ENCODE measurements at regions not wholly inside any gene's neighbourhood (a gene's known extent, or its start where the extent isn't known, plus 50 kb on each side); places are given as distances from the start of the nearest gene placed in this dataset.

DNA sequence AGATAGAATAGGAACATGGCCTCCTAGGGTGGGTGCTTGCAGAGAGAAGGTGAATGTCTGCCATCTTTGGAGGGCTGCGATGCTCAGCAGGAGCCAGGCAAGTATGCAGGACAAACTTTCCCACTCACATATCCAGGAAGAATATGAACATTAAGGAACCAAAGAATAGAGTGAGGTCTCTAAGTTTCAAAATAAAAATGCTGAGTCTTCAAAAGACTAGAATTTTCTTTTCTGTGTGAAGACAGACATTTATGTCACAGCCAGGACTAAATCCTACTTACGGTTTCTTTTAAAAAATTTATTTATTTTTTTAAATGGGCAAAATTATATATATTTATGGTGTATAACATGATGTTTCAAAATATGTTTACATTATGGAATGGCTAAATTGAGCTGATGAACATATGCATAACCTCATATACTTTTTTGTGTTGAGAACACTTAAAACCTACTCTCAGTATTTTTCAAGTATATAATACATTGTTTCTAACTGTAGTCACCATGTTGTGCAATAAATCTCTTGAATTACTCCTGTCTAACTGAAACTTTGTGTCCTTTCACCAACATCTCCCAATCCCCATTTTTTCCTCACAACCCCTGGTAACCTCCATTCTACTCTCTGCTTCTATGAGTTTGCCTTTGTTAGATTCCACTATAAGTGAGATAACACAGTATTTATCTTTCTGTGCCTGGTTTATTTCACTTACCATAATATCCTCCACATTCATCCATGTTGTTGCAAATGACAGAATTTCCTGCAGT lies 177.8 kb upstream of the HAND2 start:
- in situ Hi-C loops (cut with MboI; ENCODE audit: low pct_ligation_motif_present in 1 of 4, low pct_unique_long_range_greater_than_20kb in 1 of 4, low sequenced_read_pairs in 3 of 4) (no loop called here), intact Hi-C loops (cut with DNase I; ENCODE audit: low total_unique reads) (no loop called here)
- DNase-seq, result no peak
- no peaks in the 10 kb centered on the region for H3K27me3 ChIP-seq
- H3K36me3 ChIP-seq, result no peaks in the 10 kb centered on the region
- no peak overlapping the region for H3K27ac ChIP-seq
- TF ChIP-seq EP300 (IDR thresholded peaks at IDR 0.05; ENCODE audit: low read depth), result no peak
- TF ChIP-seq, protein P1, sequence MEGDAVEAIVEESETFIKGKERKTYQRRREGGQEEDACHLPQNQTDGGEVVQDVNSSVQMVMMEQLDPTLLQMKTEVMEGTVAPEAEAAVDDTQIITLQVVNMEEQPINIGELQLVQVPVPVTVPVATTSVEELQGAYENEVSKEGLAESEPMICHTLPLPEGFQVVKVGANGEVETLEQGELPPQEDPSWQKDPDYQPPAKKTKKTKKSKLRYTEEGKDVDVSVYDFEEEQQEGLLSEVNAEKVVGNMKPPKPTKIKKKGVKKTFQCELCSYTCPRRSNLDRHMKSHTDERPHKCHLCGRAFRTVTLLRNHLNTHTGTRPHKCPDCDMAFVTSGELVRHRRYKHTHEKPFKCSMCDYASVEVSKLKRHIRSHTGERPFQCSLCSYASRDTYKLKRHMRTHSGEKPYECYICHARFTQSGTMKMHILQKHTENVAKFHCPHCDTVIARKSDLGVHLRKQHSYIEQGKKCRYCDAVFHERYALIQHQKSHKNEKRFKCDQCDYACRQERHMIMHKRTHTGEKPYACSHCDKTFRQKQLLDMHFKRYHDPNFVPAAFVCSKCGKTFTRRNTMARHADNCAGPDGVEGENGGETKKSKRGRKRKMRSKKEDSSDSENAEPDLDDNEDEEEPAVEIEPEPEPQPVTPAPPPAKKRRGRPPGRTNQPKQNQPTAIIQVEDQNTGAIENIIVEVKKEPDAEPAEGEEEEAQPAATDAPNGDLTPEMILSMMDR (IDR thresholded peaks at IDR 0.05), result no peak
- no peaks in the 10 kb centered on the region for H3K4me1 ChIP-seq
- WGBS, 2 donors (ENCODE audit: low coverage in 1 of 2), result 91 to 95% methylated on average over 2 of the region's 2 CpGs
- H3K9me3 ChIP-seq, result no peaks in the 10 kb centered on the region
- H3K4me3 ChIP-seq, result no peak overlapping the region

DNA sequence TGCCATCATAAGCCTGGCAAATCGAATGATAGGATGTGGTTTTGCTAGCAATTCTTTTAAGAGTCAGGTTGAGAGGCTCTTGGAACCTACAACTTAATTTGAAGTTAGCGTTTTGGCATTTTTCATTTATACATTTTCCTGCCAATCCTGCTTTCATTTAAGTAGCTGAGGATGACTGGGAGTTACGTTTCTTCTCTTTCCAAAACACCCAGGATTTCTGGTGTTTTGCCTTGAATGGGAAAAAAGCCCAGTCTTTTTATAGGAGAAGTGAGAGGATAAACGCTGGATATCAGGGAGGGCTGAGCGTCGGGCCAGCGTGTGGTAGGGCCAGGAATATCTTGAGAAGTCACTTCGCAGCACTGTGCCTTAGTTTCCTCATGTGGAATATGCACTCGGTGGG lies 174.2 kb upstream of the HAND2 start:
- Histone ChIP-seq H3K4me1 (no peaks in the 10 kb centered on the region), H3K4me3 (no peak overlapping the region), H3K27ac (no peak overlapping the region), H3K9me3 (no peaks in the 10 kb centered on the region), H3K36me3 (no peaks in the 10 kb centered on the region), H3K27me3 (no peaks in the 10 kb centered on the region)
- DNase-seq, result no peak
- in situ Hi-C loops (cut with MboI; ENCODE audit: low pct_ligation_motif_present in 1 of 4, low pct_unique_long_range_greater_than_20kb in 1 of 4, low sequenced_read_pairs in 3 of 4) (no loop called here), intact Hi-C loops (cut with DNase I; ENCODE audit: low total_unique reads) (no loop called here)
- TF ChIP-seq POLR2AphosphoS5 (IDR thresholded peaks at IDR 0.05), result no peak
- TF ChIP-seq EP300 (IDR thresholded peaks at IDR 0.05; ENCODE audit: low read depth), result no peak
- TF ChIP-seq, protein P1 (IDR thresholded peaks at IDR 0.05), result no peak
- no peak for TF ChIP-seq POLR2A (IDR thresholded peaks at IDR 0.05)
- WGBS, 2 donors (ENCODE audit: low coverage in 1 of 2), result 72 to 76% methylated on average over 7 to 9 of the region's 9 CpGs

DNA sequence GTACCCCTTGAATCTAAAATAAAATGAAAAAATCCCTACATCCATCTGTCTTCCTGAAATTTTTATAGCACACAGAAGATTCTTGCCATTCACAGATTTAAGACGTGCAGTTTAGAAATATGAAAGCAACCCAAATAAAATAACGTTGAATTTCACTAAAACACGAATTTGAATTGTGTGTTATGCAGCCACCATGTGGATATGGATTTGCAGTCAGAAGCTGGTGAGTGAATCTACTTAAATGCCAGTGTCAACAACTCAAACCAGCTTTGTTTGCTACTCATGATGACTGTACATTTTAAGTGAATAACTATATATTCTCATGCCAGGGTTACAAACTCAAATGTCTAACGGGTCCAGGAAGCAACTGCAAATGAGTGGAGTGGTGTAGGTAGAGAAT lies 173.0 kb upstream of the HAND2 start:
- in situ Hi-C loops (cut with MboI; ENCODE audit: low pct_ligation_motif_present in 1 of 4, low pct_unique_long_range_greater_than_20kb in 1 of 4, low sequenced_read_pairs in 3 of 4), result no loop called here
- no peaks in the 10 kb centered on the region for H3K27me3 ChIP-seq
- WGBS, 2 donors (ENCODE audit: low coverage in 1 of 2), result 78 to 80% methylated on average over 4 of the region's 4 CpGs

DNA sequence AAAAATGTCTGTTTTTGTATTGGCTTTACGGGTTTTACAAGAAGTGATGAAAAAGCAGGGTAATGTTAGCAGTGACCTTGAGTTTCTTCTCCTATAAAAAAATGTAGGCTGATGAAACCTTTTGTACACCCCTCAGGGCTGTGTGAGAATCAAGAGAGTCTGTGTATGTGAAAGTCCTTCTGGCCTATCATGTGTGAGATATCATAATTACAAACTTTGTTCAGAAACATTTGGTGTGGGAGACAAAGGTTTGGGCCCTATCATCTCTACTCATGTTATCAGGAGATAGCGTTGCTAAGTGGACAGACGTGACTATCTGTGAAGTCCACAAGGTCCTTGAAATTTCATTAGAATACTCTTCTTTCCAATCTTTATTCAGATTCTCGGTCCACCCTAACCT lies 170.6 kb upstream of the HAND2 start:
- in situ Hi-C loops (cut with MboI; ENCODE audit: low pct_ligation_motif_present in 1 of 4, low pct_unique_long_range_greater_than_20kb in 1 of 4, low sequenced_read_pairs in 3 of 4) (no loop called here), intact Hi-C loops (cut with DNase I; ENCODE audit: low total_unique reads) (no loop called here)
- 93 to 94% methylated on average over 2 to 4 of the region's 4 CpGs for WGBS, 2 donors (ENCODE audit: low coverage in 1 of 2)
- H3K4me3 ChIP-seq, result no peak overlapping the region
- H3K27me3 ChIP-seq, result no peaks in the 10 kb centered on the region
- TF ChIP-seq POLR2A (IDR thresholded peaks at IDR 0.05), result no peak
- no peak for TF ChIP-seq POLR2AphosphoS5 (IDR thresholded peaks at IDR 0.05)
- TF ChIP-seq, protein P1 (IDR thresholded peaks at IDR 0.05), result no peak
- TF ChIP-seq EP300 (IDR thresholded peaks at IDR 0.05; ENCODE audit: low read depth), result no peak
- no peak overlapping the region for H3K27ac ChIP-seq
- no peaks in the 10 kb centered on the region for H3K36me3 ChIP-seq
- H3K4me1 ChIP-seq, result peaks cover 0 to 8% (median 1%) of the 10 kb centered on the region in 4 donors
- no peaks in the 10 kb centered on the region for H3K9me3 ChIP-seq
- no peak for DNase-seq

More for the DNA sequence above, 173.0 kb upstream of the HAND2 start:
- H3K4me3 ChIP-seq, result no peak overlapping the region
- no peak overlapping the region for H3K27ac ChIP-seq
- no peaks in the 10 kb centered on the region for H3K36me3 ChIP-seq
- no peaks in the 10 kb centered on the region for H3K9me3 ChIP-seq
- intact Hi-C loops (cut with DNase I; ENCODE audit: low total_unique reads), result no loop called here
- TF ChIP-seq POLR2A (IDR thresholded peaks at IDR 0.05) (no peak), EP300 (IDR thresholded peaks at IDR 0.05; ENCODE audit: low read depth) (no peak), POLR2AphosphoS5 (IDR thresholded peaks at IDR 0.05) (no peak)
- TF ChIP-seq, protein P1 (IDR thresholded peaks at IDR 0.05), result no peak
- no peak for DNase-seq
- no peaks in the 10 kb centered on the region for H3K4me1 ChIP-seq

Data from transverse colon (tissue), 4 donors.